Cardiac muscle cell (in vitro differentiated cells and primary cell): ENCODE measurements at regions not wholly inside any gene's neighbourhood (a gene's known extent, or its start where the extent isn't known, plus 50 kb on each side); places are given as distances from the start of the nearest gene placed in this dataset.

Experiments used
- DNase-seq, 2 donors: peaks; one replicate each; pipeline versions ENCODE4 v3.0.0 to v3.0.0-alpha.2; 2010 to 2017; ENCODE audit warnings: low read depth in 1 of 2, low spot score in 1 of 2
- H3K27ac ChIP-seq: fragments of 200-600 bp; sonication (generic); 2 replicates; pipeline ENCODE4 v1.5.1; 2016
- H3K27me3 ChIP-seq: fragments of 200-600 bp; sonication (generic); 2 replicates; pipeline ENCODE4 v1.6.0; 2016; ENCODE audit warnings: control low read depth
- H3K36me3 ChIP-seq: fragments of 200-600 bp; sonication (generic); 2 replicates; pipeline ENCODE4 v1.5.1; 2016; ENCODE audit warnings: control low read depth
- H3K4me1 ChIP-seq: fragments of 200-600 bp; sonication (generic); 2 replicates; pipeline ENCODE4 v1.8.1; 2017; ENCODE audit warnings: low read depth, mild to moderate bottlenecking, mixed run types
- H3K4me3 ChIP-seq: fragments of 200-600 bp; sonication (generic); 2 replicates; pipeline ENCODE4 v1.5.1; 2016; ENCODE audit warnings: mild to moderate bottlenecking
- H3K9me3 ChIP-seq: fragments of 200-600 bp; sonication (generic); 2 replicates; pipeline ENCODE4 v1.5.1; 2017; ENCODE audit warnings: low read depth, mild to moderate bottlenecking, control low read depth
- TF ChIP-seq, protein P1 (sequence below): IDR thresholded peaks from 2 replicates; pipeline ENCODE4 v1.5.1; 2012; ENCODE audit warnings: low read depth, mild to moderate bottlenecking, low read length

DNA sequence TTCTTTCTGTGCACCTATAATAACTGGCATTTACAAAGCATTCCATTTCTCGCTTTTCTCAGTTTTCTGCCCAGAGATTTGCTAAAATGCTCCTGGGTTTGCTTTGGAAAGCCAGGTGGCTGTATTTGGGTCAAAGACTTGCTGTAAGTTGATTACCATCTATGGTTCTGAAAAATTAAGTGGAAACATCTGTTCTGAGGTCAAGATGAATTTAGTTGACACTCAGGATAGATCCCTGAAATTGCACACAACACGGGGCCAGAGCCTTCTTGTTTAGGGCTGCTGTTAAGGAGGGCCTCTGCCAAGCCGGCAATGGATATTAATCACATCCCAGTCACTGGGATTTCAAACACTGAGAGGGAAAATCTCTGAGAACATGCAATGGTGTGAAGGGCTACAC is 111.6 kb upstream of the GLI3 start:
- Histone ChIP-seq H3K4me3 (no peak overlapping the region), H3K27ac (no peak overlapping the region), H3K9me3 (no peaks in the 10 kb centered on the region), H3K36me3 (no peaks in the 10 kb centered on the region), H3K27me3 (no peaks in the 10 kb centered on the region), H3K4me1 (peaks cover 16% of the 10 kb centered on the region)
- no peak for DNase-seq
- TF ChIP-seq, protein P1, sequence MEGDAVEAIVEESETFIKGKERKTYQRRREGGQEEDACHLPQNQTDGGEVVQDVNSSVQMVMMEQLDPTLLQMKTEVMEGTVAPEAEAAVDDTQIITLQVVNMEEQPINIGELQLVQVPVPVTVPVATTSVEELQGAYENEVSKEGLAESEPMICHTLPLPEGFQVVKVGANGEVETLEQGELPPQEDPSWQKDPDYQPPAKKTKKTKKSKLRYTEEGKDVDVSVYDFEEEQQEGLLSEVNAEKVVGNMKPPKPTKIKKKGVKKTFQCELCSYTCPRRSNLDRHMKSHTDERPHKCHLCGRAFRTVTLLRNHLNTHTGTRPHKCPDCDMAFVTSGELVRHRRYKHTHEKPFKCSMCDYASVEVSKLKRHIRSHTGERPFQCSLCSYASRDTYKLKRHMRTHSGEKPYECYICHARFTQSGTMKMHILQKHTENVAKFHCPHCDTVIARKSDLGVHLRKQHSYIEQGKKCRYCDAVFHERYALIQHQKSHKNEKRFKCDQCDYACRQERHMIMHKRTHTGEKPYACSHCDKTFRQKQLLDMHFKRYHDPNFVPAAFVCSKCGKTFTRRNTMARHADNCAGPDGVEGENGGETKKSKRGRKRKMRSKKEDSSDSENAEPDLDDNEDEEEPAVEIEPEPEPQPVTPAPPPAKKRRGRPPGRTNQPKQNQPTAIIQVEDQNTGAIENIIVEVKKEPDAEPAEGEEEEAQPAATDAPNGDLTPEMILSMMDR, result no peak

DNA sequence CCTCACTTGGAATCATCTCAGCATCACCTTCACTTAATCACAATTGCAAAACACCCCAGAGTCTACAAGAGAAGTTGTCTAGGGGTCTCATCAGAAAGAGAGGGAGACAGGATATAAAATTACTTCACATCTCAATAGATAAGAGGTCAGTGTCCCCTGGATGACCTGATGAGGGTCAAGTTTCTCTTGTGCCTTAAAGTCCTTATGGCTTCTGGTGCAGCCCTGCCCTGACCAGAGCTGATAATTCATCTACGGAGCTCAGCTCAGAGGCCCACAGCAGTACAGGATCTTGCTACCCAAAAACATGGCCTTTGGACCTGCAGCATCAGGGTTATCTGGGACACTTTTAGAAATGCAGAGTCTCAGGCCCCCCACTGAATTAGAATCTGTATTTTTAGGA is 111.1 kb upstream of the GLI3 start:
- Histone ChIP-seq H3K9me3 (no peaks in the 10 kb centered on the region), H3K36me3 (no peaks in the 10 kb centered on the region), H3K27ac (peak overlapping the region; percentile 20), H3K4me3 (no peak overlapping the region), H3K4me1 (peaks cover 20% of the 10 kb centered on the region), H3K27me3 (no peaks in the 10 kb centered on the region)
- no peak for DNase-seq
- TF ChIP-seq, protein P1, result no peak

DNA sequence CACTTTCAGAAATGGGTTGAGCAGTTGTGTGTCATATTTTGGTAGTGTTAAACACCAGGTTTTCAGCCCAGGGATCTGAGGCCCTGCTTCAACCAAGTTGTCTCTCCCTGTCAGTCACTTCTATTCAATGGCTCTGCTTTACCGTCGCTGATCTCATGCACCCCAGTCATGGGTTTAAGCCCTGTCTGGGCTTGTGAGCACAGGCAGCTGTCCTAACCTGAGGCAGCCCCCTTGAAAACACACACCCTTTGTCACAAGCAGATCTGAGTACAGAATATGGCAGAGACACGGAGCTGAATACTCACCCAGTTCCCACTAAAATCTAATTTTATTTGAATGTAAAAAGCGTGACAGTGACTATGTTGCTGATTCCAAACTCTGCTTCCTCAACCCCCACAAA is 110.6 kb upstream of the GLI3 start:
- Histone ChIP-seq H3K9me3 (no peaks in the 10 kb centered on the region), H3K36me3 (no peaks in the 10 kb centered on the region), H3K27me3 (no peaks in the 10 kb centered on the region), H3K4me3 (no peak overlapping the region), H3K4me1 (peaks cover 24% of the 10 kb centered on the region), H3K27ac (peak overlapping the region; percentile 20)
- TF ChIP-seq, protein P1, result no peak
- DNase-seq, result no peak

DNA sequence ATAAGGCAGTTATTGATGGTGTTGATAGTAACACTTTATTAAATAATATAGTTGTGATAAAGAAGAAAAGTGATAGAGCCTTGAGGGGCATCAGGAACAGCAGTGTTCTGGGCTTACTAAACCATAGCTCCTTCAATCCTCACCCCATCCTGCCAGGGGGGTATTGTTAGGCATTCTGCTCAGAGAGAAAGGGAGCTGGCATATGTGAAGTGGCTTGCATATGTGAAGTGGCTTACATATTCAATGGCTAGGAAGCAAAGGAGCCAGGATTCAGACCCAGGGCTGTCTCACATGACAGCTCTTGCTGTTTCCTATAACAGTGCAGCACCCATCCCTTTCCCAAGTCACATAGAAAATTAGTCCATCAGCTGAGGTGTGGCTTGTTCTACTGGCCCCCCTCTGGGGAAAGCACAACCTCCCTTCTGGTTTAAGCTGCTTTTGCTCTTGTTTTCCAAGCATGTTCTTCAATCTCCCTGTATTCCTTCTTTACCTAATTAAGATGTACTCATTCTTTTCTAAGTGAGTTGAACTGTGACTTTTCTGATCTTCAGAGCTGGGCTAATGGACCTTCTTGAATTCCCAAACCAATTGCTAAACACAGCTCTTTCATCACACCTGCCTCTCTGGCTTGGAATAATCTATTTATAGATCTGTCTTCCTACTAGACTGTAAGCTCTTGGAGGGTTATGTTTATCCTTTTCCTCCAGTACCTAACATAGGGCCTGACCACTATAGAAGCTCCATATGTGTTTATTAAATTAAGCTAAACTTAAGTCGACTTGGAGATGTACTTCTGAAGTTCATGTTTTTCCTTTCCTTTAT is 108.7 kb upstream of the GLI3 start:
- Histone ChIP-seq H3K4me3 (no peak overlapping the region), H3K9me3 (no peaks in the 10 kb centered on the region), H3K27ac (no peak overlapping the region), H3K36me3 (no peaks in the 10 kb centered on the region), H3K27me3 (no peaks in the 10 kb centered on the region), H3K4me1 (peaks cover 30% of the 10 kb centered on the region)
- DNase-seq, result no peak
- TF ChIP-seq, protein P1, result no peak

DNA sequence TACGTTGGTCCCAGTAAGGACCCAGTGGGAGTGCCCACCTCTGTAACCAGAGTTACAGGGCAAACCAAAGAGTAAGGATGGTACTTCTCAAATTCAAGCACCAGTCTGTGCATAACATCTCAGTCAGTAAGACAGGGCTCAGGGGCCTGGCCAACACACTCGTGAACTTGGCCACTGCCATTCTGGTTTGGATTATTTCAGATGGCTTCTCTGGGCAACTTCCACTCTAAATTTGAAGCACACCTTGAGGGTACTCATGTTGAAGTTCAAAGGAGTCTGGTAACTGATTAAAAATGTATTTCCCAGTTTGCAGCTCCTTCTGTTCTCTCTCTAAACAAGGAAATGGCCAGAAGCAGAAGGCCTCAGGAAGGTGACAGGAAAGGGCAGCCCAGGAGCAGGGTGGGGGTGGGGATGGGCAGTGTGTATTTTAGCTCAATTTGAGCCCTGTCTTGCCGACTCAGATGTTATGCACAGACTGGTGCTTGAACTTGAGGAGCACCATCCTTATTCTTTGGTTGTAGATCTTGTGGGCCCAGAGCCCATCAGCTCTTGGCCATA is 107.3 kb upstream of the GLI3 start:
- TF ChIP-seq, protein P1, result no peak
- DNase-seq, result no peak
- no peaks in the 10 kb centered on the region for H3K27me3 ChIP-seq
- H3K9me3 ChIP-seq, result no peaks in the 10 kb centered on the region
- no peak overlapping the region for H3K4me3 ChIP-seq
- H3K27ac ChIP-seq, result no peak overlapping the region
- peaks cover 34% of the 10 kb centered on the region for H3K4me1 ChIP-seq
- no peaks in the 10 kb centered on the region for H3K36me3 ChIP-seq
